ENCODE measurements at regions not wholly inside any gene's neighbourhood (a gene's known extent, or its start where the extent isn't known, plus 50 kb on each side); places are given as distances from the start of the nearest gene placed in this dataset.

DNA sequence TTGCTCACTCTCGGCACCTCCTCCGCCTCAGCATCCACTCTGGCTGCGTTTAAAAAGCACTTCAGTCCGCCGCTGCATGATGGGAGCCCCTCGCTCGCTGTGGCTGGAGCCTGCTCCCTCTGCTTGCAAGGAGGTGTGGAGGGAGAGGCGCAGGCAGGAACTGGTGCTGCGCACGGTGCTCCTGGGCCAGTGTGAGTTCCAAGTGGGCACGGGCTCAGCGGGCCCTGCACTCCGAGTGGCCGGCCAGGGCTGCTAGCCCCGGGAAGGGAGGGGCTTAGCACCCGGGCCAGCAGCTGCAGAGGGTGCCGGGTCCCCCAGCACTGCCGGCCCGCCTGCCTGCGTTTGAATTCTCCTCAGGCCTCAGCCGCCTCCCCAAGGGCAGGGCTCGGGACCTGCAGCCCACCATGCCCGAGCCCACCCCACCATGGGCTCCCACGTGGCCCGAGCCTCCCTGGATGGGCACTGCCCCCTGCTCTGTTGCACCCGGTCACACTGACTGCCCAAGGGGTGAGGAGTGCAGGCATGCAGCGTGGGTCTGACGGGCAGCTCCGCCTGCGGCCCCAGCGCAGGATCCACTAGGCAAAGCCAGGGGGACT is 1599.5 kb downstream of the NCAM2 start:
- H3K27ac Mint-ChIP-seq, result no peak overlapping the region
- ATAC-seq (no peak; the same call in 1 of the 2 replicates), DNase-seq (ENCODE audit: low spot score) (no peak)
- H3K9me3 Mint-ChIP-seq, result peaks cover 40% of the 10 kb centered on the region
- TF ChIP-seq HMGA2 (CRISPR knock-in tag; IDR thresholded peaks at IDR 0.05), result no peak
- TF ChIP-seq RORB (CRISPR knock-in tag; IDR thresholded peaks at IDR 0.05), result no peak
- no peak for TF ChIP-seq ZNF671 (CRISPR knock-in tag; IDR thresholded peaks at IDR 0.05)
- no peak for TF ChIP-seq ESRRA (CRISPR knock-in tag; IDR thresholded peaks at IDR 0.05; ENCODE audit: borderline replicate concordance)
- TF ChIP-seq, protein P1, sequence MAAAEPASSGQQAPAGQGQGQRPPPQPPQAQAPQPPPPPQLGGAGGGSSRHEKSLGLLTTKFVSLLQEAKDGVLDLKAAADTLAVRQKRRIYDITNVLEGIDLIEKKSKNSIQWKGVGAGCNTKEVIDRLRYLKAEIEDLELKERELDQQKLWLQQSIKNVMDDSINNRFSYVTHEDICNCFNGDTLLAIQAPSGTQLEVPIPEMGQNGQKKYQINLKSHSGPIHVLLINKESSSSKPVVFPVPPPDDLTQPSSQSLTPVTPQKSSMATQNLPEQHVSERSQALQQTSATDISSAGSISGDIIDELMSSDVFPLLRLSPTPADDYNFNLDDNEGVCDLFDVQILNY (CRISPR knock-in tag; IDR thresholded peaks at IDR 0.05), result no peak
- TF ChIP-seq, protein P2, sequence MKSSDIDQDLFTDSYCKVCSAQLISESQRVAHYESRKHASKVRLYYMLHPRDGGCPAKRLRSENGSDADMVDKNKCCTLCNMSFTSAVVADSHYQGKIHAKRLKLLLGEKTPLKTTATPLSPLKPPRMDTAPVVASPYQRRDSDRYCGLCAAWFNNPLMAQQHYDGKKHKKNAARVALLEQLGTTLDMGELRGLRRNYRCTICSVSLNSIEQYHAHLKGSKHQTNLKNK (CRISPR knock-in tag; IDR thresholded peaks at IDR 0.05), result no peak
- TF ChIP-seq ZNF219 (CRISPR knock-in tag; IDR thresholded peaks at IDR 0.05; ENCODE audit: borderline replicate concordance), result no peak
- TF ChIP-seq ETV6 (CRISPR knock-in tag; IDR thresholded peaks at IDR 0.05), result no peak
- TF ChIP-seq, protein P3, sequence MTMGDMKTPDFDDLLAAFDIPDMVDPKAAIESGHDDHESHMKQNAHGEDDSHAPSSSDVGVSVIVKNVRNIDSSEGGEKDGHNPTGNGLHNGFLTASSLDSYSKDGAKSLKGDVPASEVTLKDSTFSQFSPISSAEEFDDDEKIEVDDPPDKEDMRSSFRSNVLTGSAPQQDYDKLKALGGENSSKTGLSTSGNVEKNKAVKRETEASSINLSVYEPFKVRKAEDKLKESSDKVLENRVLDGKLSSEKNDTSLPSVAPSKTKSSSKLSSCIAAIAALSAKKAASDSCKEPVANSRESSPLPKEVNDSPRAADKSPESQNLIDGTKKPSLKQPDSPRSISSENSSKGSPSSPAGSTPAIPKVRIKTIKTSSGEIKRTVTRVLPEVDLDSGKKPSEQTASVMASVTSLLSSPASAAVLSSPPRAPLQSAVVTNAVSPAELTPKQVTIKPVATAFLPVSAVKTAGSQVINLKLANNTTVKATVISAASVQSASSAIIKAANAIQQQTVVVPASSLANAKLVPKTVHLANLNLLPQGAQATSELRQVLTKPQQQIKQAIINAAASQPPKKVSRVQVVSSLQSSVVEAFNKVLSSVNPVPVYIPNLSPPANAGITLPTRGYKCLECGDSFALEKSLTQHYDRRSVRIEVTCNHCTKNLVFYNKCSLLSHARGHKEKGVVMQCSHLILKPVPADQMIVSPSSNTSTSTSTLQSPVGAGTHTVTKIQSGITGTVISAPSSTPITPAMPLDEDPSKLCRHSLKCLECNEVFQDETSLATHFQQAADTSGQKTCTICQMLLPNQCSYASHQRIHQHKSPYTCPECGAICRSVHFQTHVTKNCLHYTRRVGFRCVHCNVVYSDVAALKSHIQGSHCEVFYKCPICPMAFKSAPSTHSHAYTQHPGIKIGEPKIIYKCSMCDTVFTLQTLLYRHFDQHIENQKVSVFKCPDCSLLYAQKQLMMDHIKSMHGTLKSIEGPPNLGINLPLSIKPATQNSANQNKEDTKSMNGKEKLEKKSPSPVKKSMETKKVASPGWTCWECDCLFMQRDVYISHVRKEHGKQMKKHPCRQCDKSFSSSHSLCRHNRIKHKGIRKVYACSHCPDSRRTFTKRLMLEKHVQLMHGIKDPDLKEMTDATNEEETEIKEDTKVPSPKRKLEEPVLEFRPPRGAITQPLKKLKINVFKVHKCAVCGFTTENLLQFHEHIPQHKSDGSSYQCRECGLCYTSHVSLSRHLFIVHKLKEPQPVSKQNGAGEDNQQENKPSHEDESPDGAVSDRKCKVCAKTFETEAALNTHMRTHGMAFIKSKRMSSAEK (CRISPR knock-in tag; IDR thresholded peaks at IDR 0.05; ENCODE audit: borderline replicate concordance), result no peak
- TF ChIP-seq TP53 (CRISPR knock-in tag; IDR thresholded peaks at IDR 0.05), result no peak
- no peak for TF ChIP-seq ZNF423 (CRISPR knock-in tag; IDR thresholded peaks at IDR 0.05)
- no peak for TF ChIP-seq ATF1 (CRISPR knock-in tag; IDR thresholded peaks at IDR 0.05)
- TF ChIP-seq MYBL2 (CRISPR knock-in tag; IDR thresholded peaks at IDR 0.05), result no peak
- TF ChIP-seq GRHL2 (CRISPR knock-in tag; IDR thresholded peaks at IDR 0.05; ENCODE audit: insufficient replicate concordance, severe bottlenecking), result no peak
- TF ChIP-seq, protein P4, sequence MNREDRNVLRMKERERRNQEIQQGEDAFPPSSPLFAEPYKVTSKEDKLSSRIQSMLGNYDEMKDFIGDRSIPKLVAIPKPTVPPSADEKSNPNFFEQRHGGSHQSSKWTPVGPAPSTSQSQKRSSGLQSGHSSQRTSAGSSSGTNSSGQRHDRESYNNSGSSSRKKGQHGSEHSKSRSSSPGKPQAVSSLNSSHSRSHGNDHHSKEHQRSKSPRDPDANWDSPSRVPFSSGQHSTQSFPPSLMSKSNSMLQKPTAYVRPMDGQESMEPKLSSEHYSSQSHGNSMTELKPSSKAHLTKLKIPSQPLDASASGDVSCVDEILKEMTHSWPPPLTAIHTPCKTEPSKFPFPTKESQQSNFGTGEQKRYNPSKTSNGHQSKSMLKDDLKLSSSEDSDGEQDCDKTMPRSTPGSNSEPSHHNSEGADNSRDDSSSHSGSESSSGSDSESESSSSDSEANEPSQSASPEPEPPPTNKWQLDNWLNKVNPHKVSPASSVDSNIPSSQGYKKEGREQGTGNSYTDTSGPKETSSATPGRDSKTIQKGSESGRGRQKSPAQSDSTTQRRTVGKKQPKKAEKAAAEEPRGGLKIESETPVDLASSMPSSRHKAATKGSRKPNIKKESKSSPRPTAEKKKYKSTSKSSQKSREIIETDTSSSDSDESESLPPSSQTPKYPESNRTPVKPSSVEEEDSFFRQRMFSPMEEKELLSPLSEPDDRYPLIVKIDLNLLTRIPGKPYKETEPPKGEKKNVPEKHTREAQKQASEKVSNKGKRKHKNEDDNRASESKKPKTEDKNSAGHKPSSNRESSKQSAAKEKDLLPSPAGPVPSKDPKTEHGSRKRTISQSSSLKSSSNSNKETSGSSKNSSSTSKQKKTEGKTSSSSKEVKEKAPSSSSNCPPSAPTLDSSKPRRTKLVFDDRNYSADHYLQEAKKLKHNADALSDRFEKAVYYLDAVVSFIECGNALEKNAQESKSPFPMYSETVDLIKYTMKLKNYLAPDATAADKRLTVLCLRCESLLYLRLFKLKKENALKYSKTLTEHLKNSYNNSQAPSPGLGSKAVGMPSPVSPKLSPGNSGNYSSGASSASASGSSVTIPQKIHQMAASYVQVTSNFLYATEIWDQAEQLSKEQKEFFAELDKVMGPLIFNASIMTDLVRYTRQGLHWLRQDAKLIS (CRISPR knock-in tag; IDR thresholded peaks at IDR 0.05; ENCODE audit: borderline replicate concordance), result no peak
- TF ChIP-seq, protein P5, sequence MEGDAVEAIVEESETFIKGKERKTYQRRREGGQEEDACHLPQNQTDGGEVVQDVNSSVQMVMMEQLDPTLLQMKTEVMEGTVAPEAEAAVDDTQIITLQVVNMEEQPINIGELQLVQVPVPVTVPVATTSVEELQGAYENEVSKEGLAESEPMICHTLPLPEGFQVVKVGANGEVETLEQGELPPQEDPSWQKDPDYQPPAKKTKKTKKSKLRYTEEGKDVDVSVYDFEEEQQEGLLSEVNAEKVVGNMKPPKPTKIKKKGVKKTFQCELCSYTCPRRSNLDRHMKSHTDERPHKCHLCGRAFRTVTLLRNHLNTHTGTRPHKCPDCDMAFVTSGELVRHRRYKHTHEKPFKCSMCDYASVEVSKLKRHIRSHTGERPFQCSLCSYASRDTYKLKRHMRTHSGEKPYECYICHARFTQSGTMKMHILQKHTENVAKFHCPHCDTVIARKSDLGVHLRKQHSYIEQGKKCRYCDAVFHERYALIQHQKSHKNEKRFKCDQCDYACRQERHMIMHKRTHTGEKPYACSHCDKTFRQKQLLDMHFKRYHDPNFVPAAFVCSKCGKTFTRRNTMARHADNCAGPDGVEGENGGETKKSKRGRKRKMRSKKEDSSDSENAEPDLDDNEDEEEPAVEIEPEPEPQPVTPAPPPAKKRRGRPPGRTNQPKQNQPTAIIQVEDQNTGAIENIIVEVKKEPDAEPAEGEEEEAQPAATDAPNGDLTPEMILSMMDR (IDR thresholded peaks at IDR 0.05), result no peak
- TF ChIP-seq, protein P6, sequence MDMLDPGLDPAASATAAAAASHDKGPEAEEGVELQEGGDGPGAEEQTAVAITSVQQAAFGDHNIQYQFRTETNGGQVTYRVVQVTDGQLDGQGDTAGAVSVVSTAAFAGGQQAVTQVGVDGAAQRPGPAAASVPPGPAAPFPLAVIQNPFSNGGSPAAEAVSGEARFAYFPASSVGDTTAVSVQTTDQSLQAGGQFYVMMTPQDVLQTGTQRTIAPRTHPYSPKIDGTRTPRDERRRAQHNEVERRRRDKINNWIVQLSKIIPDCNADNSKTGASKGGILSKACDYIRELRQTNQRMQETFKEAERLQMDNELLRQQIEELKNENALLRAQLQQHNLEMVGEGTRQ (CRISPR knock-in tag; IDR thresholded peaks at IDR 0.05), result no peak
- TF ChIP-seq ZNF263 (CRISPR knock-in tag; IDR thresholded peaks at IDR 0.05; ENCODE audit: low read depth), result no peak
- POLR2A ChIA-PET, result no interaction called here
- no peak overlapping the region for H3K4me3 Mint-ChIP-seq
- CTCF ChIA-PET, result no interaction called here
- no peaks in the 10 kb centered on the region for H3K27me3 Mint-ChIP-seq (ENCODE audit: low read depth)
- H3K36me3 Mint-ChIP-seq, result peaks cover 23% of the 10 kb centered on the region
- no peaks in the 10 kb centered on the region for H3K4me1 Mint-ChIP-seq

Data from WTC11 (cell line).